VCaP (cell line): ENCODE measurements at regions not wholly inside any gene's neighbourhood (a gene's known extent, or its start where the extent isn't known, plus 50 kb on each side); places are given as distances from the start of the nearest gene placed in this dataset.
A peak's percentile ranks its signal among the peaks of the same experiment; 100 is the strongest.

ENCODE experiments used
- H3K27ac ChIP-seq: fragments of 450-650 bp; 2 replicates; pipeline ENCODE4 v1.5.1; 2017
- CTCF ChIP-seq: fragments of 450-650 bp; conservative IDR thresholded peaks from 2 replicates; pipeline ENCODE4 v1.5.1; 2017; ENCODE audit warnings: mild to moderate bottlenecking, moderate library complexity

- TF ChIP-seq CTCF = no peak
- no peak overlapping the region for H3K27ac ChIP-seq
Observed at GRCh38 chr1:166283600-166283999, 116.8 kb upstream of the FAM78B start.

GRCh38 chr1:166289309-166290050 is 122.7 kb upstream of the FAM78B start:
- H3K27ac ChIP-seq = no peak overlapping the region
- TF ChIP-seq CTCF = no peak

DNA sequence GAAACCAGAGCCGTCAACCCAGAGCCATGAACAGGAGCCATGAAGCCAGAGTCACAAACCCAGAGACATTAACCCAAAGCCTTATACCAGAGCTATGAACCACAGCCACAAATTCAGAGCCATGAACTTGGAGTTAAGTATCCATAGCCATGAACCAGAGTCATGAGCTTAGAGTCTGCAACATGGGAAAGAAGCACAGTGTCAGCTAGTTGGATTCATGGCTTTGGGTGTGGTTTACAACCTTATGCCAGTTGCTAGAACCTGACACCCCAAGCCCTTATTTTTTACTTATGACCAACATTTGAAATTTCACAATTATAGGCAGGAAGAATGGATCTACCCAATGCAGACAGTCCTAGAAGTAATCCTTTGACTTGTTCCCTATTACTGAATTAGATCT is 128.9 kb upstream of the FAM78B start:
- no peak for TF ChIP-seq CTCF
- H3K27ac ChIP-seq = no peak overlapping the region

DNA sequence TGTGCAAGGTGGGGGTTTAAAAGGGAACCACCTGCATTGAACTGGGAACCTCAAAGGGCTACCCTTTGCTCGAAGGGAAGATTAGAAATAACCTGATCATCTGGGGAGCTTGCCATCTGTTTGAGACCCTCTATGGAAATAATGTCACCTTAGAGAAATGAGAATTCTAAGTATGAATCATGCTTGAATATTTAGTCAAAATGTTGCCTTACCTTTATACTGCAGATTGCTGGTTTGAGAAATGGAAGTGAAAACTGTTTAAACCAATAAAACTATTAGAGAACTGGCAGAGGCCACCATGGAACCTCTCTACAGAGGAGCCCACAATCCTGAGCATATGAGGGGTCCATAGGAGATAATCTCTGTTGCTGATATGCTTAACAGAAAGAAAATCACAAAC is 131.2 kb upstream of the FAM78B start:
- TF ChIP-seq CTCF = no peak
- H3K27ac ChIP-seq = no peak overlapping the region

GRCh38 chr1:166300767-166301166 is 134.0 kb upstream of the FAM78B start:
- H3K27ac ChIP-seq = no peak overlapping the region
- peak; percentile 49 for TF ChIP-seq CTCF

DNA sequence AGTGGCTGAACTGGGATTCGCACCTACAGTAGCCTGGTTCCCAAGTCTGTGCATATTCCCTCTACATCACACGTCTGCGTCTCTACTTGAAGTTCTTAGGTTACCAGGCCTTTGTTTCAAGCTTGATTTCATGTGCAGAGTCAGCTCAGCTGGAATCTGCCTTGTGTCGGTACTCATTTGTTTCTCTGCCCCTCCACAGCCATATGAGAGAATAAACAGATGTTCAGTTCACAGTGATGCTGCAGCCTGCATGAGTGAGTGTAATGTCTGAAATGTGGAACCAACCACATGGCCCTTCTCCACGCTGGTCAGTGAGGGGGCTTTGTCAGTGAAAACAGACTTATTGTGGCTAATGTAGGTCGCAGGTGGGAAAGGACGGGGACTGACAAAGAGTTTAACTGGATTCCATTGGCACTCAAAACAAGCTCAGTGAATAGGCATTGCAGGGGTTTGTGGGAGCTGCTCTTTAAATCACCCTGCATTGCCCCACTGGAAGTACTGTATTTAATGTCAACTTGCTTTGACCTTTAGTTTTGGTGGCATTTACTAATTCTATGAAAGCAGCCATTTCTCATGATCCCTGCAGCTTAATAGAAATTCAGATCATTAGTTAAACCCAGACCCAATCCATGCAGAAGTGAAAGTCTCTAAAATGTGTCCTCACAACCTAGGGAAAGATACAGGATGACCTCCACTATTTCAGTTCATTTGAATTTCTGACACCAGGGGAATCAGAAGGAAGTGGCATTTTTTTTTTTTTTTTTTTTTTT is 136.4 kb upstream of the FAM78B start:
- TF ChIP-seq CTCF = no peak
- no peak overlapping the region for H3K27ac ChIP-seq

DNA sequence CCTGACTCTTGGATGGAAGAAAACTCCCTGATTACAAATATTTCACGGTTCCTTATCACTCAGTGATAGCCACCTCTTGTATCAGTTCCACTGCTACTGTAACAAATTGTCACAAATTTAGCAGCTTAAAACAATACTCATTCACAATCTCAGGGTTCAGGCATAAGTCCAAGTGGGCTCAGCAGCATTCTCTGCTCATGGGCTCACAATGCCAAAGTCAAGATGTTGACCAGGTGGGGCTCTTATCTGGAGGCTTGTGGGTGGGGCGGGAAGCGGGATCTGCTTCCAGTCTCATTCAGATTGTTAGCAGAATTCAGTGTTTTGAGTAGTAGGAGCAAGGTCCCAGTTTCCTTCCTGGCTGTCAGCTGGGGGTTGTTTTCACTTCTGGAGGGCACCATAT is 137.3 kb upstream of the FAM78B start:
- no peak overlapping the region for H3K27ac ChIP-seq
- TF ChIP-seq CTCF = no peak
